Effector memory CD8-positive, alpha-beta T cell (primary cell): ENCODE measurements at regions not wholly inside any gene's neighbourhood (a gene's known extent, or its start where the extent isn't known, plus 50 kb on each side); places are given as distances from the start of the nearest gene placed in this dataset.

Experiments used
- ATAC-seq: fragments of 150-1000 bp; cut with Tn5 transposase; replicated peaks from 2 replicates; pipeline ENCODE4 v1.10.0; 2021; ENCODE audit warnings: mild to moderate bottlenecking, moderate library complexity
- DNase-seq, 3 experiments: peaks; one replicate each; pipeline ENCODE4 v3.0.0; 2021
- H3K27ac Mint-ChIP-seq, 2 donors: one replicate each; pipeline ENCODE4 v1.8.0; 2022; ENCODE audit warnings: mild to moderate bottlenecking in 2 of 2, mixed read lengths in 2 of 2, moderate library complexity in 2 of 2
- H3K27me3 Mint-ChIP-seq, 2 donors: one replicate each; pipeline ENCODE4 v1.8.0; 2022; ENCODE audit warnings: mixed read lengths in 2 of 2
- H3K36me3 Mint-ChIP-seq: one replicate; pipeline ENCODE4 v1.8.0; 2022; ENCODE audit warnings: mild to moderate bottlenecking, moderate library complexity, mixed read lengths; ENCODE audit not compliant: insufficient read depth
- H3K4me1 Mint-ChIP-seq, 2 donors: one replicate each; pipeline ENCODE4 v1.8.0; 2022; ENCODE audit warnings: low read depth in 2 of 2, mixed read lengths in 2 of 2
- H3K4me3 Mint-ChIP-seq, 2 donors: one replicate each; pipeline ENCODE4 v1.8.0; 2022; ENCODE audit warnings: mild to moderate bottlenecking in 2 of 2, mixed read lengths in 2 of 2, moderate library complexity in 2 of 2
- H3K9me3 Mint-ChIP-seq, 2 donors: one replicate each; pipeline ENCODE4 v1.8.0; 2022; ENCODE audit warnings: mixed read lengths in 2 of 2

GRCh38 chr13:30816736-30817135 lies 81.4 kb downstream of the ALOX5AP start:
- no peaks in the 10 kb centered on the region for H3K9me3 Mint-ChIP-seq
- no peaks in the 10 kb centered on the region for H3K4me1 Mint-ChIP-seq
- no peak overlapping the region for H3K27ac Mint-ChIP-seq
- DNase-seq: no peak
- H3K36me3 Mint-ChIP-seq: no peaks in the 10 kb centered on the region
- H3K4me3 Mint-ChIP-seq: no peak overlapping the region
- ATAC-seq: no peak
- peaks cover 36 to 40% of the 10 kb centered on the region in 2 donors for H3K27me3 Mint-ChIP-seq

- peaks cover 41 to 47% of the 10 kb centered on the region in 2 donors for H3K27me3 Mint-ChIP-seq
- no peaks in the 10 kb centered on the region for H3K36me3 Mint-ChIP-seq
- H3K4me1 Mint-ChIP-seq: no peaks in the 10 kb centered on the region
- ATAC-seq (no peak), DNase-seq (no peak)
- no peak overlapping the region for H3K4me3 Mint-ChIP-seq
- H3K9me3 Mint-ChIP-seq: no peaks in the 10 kb centered on the region
- peak overlapping the region; percentile 2 to 47 for H3K27ac Mint-ChIP-seq
These were observed 83.1 kb downstream of the ALOX5AP start for GRCh38 chr13:30818323-30818960.

- Mint-ChIP-seq H3K4me1 (no peaks in the 10 kb centered on the region), H3K9me3 (no peaks in the 10 kb centered on the region), H3K36me3 (no peaks in the 10 kb centered on the region), H3K27ac (peak overlapping the region; percentile 2 to 47), H3K27me3 (peaks cover 48 to 50% of the 10 kb centered on the region in 2 donors), H3K4me3 (no peak overlapping the region)
- ATAC-seq (no peak), DNase-seq (no peak)
These were observed 84.0 kb downstream of the ALOX5AP start for GRCh38 chr13:30819136-30819888.

GRCh38 chr13:30821421-30821820 lies 84.7 kb upstream of the MEDAG start:
- no peaks in the 10 kb centered on the region for H3K9me3 Mint-ChIP-seq
- H3K4me3 Mint-ChIP-seq: no peak overlapping the region
- ATAC-seq (no peak), DNase-seq (no peak)
- no peaks in the 10 kb centered on the region for H3K36me3 Mint-ChIP-seq
- peaks cover 58 to 62% of the 10 kb centered on the region in 2 donors for H3K27me3 Mint-ChIP-seq
- H3K27ac Mint-ChIP-seq: no peak overlapping the region
- no peaks in the 10 kb centered on the region for H3K4me1 Mint-ChIP-seq

- Mint-ChIP-seq H3K4me1 (no peaks in the 10 kb centered on the region), H3K4me3 (no peak overlapping the region), H3K36me3 (no peaks in the 10 kb centered on the region), H3K27me3 (peaks cover 36 to 41% of the 10 kb centered on the region in 2 donors), H3K9me3 (no peaks in the 10 kb centered on the region), H3K27ac (peak overlapping the region in 1 of 2 donors; percentile 16)
- no peak for ATAC-seq
- no peak for DNase-seq
These were observed 81.4 kb upstream of the MEDAG start for GRCh38 chr13:30824651-30825050.

DNA sequence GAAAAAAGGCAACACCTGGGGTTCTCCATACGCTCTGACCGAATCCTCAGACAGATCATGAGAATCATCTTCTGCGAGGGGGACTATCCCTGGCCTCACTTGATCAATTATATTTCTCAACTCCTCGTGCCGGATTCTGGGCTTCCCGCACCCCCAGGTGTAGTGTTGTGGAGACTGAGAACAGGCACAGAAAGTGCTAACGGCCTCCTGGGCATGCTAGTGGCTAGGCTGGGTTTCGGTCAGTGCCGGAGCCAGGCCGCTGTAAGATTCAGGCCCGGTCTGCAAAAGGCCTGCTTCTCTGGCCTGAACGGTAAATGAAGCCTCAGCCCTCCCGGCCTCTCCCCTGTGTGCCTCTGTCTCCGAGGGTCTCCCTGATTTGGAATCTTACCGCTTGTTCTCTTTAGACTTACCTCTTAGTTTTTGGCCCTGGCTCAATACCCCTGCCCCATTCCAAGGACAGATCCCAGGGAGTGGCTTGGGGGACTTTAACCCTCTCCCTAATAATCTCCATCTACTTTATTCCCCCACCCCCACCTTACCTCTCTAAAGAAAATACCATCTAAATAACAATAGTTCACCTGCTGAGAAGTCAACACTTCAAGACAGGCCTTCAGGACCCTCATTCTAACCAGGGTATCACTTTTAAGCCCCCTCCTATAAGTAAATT lies 79.0 kb upstream of the MEDAG start:
- Mint-ChIP-seq H3K36me3 (no peaks in the 10 kb centered on the region), H3K4me1 (peaks cover 0 to 3% of the 10 kb centered on the region in 2 donors), H3K27ac (no peak overlapping the region), H3K9me3 (no peaks in the 10 kb centered on the region), H3K4me3 (no peak overlapping the region), H3K27me3 (peaks cover 29 to 44% of the 10 kb centered on the region in 2 donors)
- DNase-seq (no peak), ATAC-seq (no peak)

DNA sequence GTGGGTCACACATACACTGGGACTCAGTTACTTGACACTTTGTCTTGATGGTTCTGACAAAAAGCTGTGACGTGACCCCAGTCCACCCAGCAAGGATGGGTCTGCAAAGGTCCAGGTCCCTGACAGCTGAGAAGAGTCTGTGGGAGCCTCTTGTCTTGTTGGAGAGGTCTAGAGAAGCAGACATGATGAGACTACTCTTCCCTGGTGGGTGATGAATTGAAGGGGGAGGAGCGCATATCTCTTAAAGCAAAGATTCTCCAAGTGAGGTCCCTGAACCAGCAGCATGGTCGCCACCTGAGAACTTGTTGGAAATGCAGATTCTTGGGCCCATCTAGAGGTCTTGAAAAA lies 78.5 kb upstream of the MEDAG start:
- Mint-ChIP-seq H3K4me3 (no peak overlapping the region), H3K36me3 (no peaks in the 10 kb centered on the region), H3K9me3 (no peaks in the 10 kb centered on the region), H3K4me1 (peaks cover 0 to 3% of the 10 kb centered on the region in 2 donors), H3K27ac (no peak overlapping the region), H3K27me3 (peaks cover 26 to 45% of the 10 kb centered on the region in 2 donors)
- no peak for ATAC-seq
- no peak for DNase-seq

GRCh38 chr13:30829145-30829832 lies 76.8 kb upstream of the MEDAG start:
- H3K4me1 Mint-ChIP-seq: peaks cover 0 to 9% of the 10 kb centered on the region in 2 donors
- H3K4me3 Mint-ChIP-seq: no peak overlapping the region
- no peak overlapping the region for H3K27ac Mint-ChIP-seq
- H3K36me3 Mint-ChIP-seq: no peaks in the 10 kb centered on the region
- H3K27me3 Mint-ChIP-seq: peaks cover 32 to 50% of the 10 kb centered on the region in 2 donors
- no peak for DNase-seq
- no peaks in the 10 kb centered on the region for H3K9me3 Mint-ChIP-seq
- no peak for ATAC-seq

DNA sequence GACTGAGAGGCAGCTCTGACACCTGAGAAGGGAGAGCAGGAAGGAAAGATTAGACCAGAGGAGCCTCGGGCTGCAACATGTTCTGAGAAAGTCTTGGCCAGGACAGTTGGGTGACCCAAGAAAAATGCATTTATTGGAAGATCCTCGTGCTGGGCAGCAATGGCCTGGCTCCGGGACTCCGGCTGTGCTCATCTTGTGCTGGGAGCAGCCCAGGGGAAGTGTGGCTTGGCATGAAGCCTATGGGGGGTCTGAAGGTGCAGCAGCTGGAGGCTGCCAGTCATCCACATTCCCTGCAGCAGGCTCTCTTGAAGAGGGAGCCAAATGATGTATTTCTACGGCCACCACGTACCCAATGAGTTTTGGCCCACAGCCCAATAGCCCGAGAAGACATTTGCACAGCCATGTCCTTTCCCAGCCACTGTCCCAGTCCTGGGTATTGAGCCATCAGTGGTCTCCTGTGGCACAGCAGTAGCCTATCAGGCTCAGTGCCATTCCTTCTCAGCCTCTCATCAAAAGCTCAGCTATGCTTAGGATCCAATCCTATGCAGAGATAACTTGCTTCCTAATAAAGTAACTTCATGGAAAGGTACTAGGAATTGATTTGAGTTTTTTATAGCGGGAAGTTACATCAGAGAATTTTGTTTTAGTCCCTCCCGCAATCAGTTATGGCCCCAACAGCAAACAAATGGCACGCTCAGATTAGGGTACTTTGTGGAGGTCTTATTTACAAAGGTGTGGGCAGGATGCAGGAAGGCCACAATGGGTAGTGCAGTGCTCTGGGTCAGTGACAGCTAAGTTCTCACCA lies 76.0 kb upstream of the MEDAG start:
- Mint-ChIP-seq H3K4me3 (no peak overlapping the region), H3K9me3 (no peaks in the 10 kb centered on the region), H3K4me1 (peaks cover 0 to 9% of the 10 kb centered on the region in 2 donors), H3K27me3 (peaks cover 29 to 43% of the 10 kb centered on the region in 2 donors), H3K36me3 (no peaks in the 10 kb centered on the region), H3K27ac (peak overlapping the region in 1 of 2 donors; percentile 36)
- no peak for DNase-seq
- no peak for ATAC-seq

GRCh38 chr13:30830638-30830965 lies 75.5 kb upstream of the MEDAG start:
- DNase-seq (no peak), ATAC-seq (no peak)
- no peak overlapping the region for H3K4me3 Mint-ChIP-seq
- peaks cover 0 to 9% of the 10 kb centered on the region in 2 donors for H3K4me1 Mint-ChIP-seq
- H3K36me3 Mint-ChIP-seq: no peaks in the 10 kb centered on the region
- H3K9me3 Mint-ChIP-seq: no peaks in the 10 kb centered on the region
- H3K27ac Mint-ChIP-seq: peak overlapping the region in 1 of 2 donors; percentile 36
- peaks cover 29 to 44% of the 10 kb centered on the region in 2 donors for H3K27me3 Mint-ChIP-seq

DNA sequence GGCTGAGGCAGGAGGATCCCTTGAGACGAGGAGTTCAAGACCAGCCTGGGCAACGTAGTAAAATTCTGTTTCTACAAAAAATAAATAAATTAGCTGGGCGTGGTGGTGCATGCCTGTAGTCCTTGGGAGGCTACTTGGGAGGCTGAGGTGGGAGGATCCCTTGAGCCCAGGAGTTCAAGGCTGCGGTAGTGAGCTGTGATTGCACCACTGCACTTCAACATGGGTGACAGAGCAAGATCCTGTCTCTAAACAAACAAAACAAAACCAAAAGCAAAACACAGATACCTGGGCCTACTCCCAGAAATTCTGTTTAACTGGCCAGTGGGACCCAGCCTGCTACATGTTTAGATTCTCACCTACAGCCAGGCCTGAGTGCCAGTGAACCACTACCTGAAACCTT lies 74.6 kb upstream of the MEDAG start:
- no peak for DNase-seq
- no peak for ATAC-seq
- Mint-ChIP-seq H3K9me3 (no peaks in the 10 kb centered on the region), H3K36me3 (no peaks in the 10 kb centered on the region), H3K4me3 (no peak overlapping the region), H3K27ac (no peak overlapping the region), H3K27me3 (peaks cover 31 to 53% of the 10 kb centered on the region in 2 donors), H3K4me1 (peaks cover 0 to 9% of the 10 kb centered on the region in 2 donors)

GRCh38 chr13:30832377-30832776 lies 73.7 kb upstream of the MEDAG start:
- H3K4me3 Mint-ChIP-seq: no peak overlapping the region
- H3K4me1 Mint-ChIP-seq: peaks cover 0 to 9% of the 10 kb centered on the region in 2 donors
- H3K9me3 Mint-ChIP-seq: no peaks in the 10 kb centered on the region
- ATAC-seq (no peak), DNase-seq (no peak)
- H3K27me3 Mint-ChIP-seq: peaks cover 37 to 62% of the 10 kb centered on the region in 2 donors
- H3K36me3 Mint-ChIP-seq: no peaks in the 10 kb centered on the region
- peak overlapping the region in 1 of 2 donors; percentile 8 for H3K27ac Mint-ChIP-seq

- no peak for DNase-seq
- no peaks in the 10 kb centered on the region for H3K9me3 Mint-ChIP-seq
- peak overlapping the region in 1 of 2 donors; percentile 76 for H3K27ac Mint-ChIP-seq
- no peak for ATAC-seq
- H3K27me3 Mint-ChIP-seq: peaks cover 42 to 67% of the 10 kb centered on the region in 2 donors
- no peaks in the 10 kb centered on the region for H3K36me3 Mint-ChIP-seq
- no peak overlapping the region for H3K4me3 Mint-ChIP-seq
- peaks cover 0 to 9% of the 10 kb centered on the region in 2 donors for H3K4me1 Mint-ChIP-seq
These were observed 73.2 kb upstream of the MEDAG start for GRCh38 chr13:30832845-30833332.
